ENCODE measurements at regions not wholly inside any gene's neighbourhood (a gene's known extent, or its start where the extent isn't known, plus 50 kb on each side); places are given as distances from the start of the nearest gene placed in this dataset.

DNA sequence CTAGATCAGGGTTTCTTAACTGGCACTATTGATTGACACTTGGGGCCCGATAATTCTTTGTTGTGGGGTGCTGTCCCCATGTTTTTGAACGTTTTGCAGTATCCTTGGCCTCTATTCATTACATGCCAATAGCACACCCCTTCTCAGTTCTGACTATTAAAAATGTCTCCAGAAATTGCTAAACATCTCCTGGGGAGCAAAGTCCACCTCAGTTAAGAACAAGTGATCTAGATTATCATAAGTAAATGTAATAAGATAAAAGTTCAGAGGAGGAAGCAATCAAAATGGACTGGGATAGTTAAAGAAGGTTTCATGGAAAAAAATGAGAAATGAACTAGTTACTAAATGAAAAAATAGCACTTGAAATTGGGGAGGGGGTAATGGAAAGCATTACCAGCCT lies 98.1 kb upstream of the MIR17HG start:
- H3K4me1 ChIP-seq (replicated peaks in 1 of 2; ENCODE audit: control insufficient read depth in 2 of 2, insufficient read depth in 2 of 2, low read length in 2 of 2), result no peaks in the 10 kb centered on the region
- H2AFZ ChIP-seq (ENCODE audit: low read depth, low read length), result no peak overlapping the region
- no peak overlapping the region for H3K4me2 ChIP-seq (ENCODE audit: insufficient read depth, low read length)
- intact Hi-C loops (cut with micrococcal nuclease), result no loop called here
- DNase-seq (ENCODE audit: extremely low read depth in 1 of 4, low spot score in 3 of 4) (no peak), FAIRE-seq (no peak), ATAC-seq (no peak)
- H3K27me3 ChIP-seq (ENCODE audit: control insufficient read depth in 2 of 2, insufficient read depth in 2 of 2, low read length in 2 of 2), result no peaks in the 10 kb centered on the region
- no peaks in the 10 kb centered on the region for H3K9me1 ChIP-seq (ENCODE audit: control insufficient read depth, insufficient read depth, low read length)
- no peaks in the 10 kb centered on the region for H3K79me2 ChIP-seq (ENCODE audit: control insufficient read depth, insufficient read depth, low read length)
- H3K9ac ChIP-seq (ENCODE audit: insufficient read depth in 1 of 2, low read depth in 2 of 2, low read length in 2 of 2), result no peak overlapping the region
- POLR2A ChIA-PET, result no interaction called here
- H3K4me3 ChIP-seq, result no peak overlapping the region
- no peaks in the 10 kb centered on the region; the same call in 1 of the 2 replicates for H3K9me3 ChIP-seq (replicated peaks; ENCODE audit: control insufficient read depth, insufficient read depth, low read depth, low read length)
- BruUV-seq (replicated peaks), result no TSS peak
- CTCF ChIA-PET (ENCODE audit: low intra/inter-chr PET ratio), result no interaction called here
- in situ Hi-C loops (cut with MboI), result no loop called here
- TF ChIP-seq NR3C1 (CRISPR knock-in tag; IDR thresholded peaks at IDR 0.05) (no peak), KLF10 (CRISPR knock-in tag; IDR thresholded peaks at IDR 0.05) (no peak)
- TF ChIP-seq, protein P1, sequence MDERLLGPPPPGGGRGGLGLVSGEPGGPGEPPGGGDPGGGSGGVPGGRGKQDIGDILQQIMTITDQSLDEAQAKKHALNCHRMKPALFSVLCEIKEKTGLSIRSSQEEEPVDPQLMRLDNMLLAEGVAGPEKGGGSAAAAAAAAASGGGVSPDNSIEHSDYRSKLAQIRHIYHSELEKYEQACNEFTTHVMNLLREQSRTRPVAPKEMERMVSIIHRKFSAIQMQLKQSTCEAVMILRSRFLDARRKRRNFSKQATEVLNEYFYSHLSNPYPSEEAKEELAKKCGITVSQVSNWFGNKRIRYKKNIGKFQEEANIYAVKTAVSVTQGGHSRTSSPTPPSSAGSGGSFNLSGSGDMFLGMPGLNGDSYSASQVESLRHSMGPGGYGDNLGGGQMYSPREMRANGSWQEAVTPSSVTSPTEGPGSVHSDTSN (CRISPR knock-in tag; IDR thresholded peaks at IDR 0.05; ENCODE audit: low read depth), result peak; percentile 3; the same call in 1 of the 2 replicates
- TF ChIP-seq, protein P1 (tag; conservative IDR thresholded peaks at IDR 0.05; ENCODE audit: low read depth), result no peak
- no peak overlapping the region for H3K27ac ChIP-seq (ENCODE audit: extremely low read depth, low read depth, low read length)
- WGBS (ENCODE audit: insufficient coverage, low coverage, missing lambda C conversion rate), result 0% methylated on average over 2 of the region's 2 CpGs
- no peaks in the 10 kb centered on the region for H3K36me3 ChIP-seq (ENCODE audit: control insufficient read depth, insufficient read depth, low read length)
- no peaks in the 10 kb centered on the region for H4K20me1 ChIP-seq (replicated peaks; ENCODE audit: control insufficient read depth, insufficient read depth, low read length)

DNA sequence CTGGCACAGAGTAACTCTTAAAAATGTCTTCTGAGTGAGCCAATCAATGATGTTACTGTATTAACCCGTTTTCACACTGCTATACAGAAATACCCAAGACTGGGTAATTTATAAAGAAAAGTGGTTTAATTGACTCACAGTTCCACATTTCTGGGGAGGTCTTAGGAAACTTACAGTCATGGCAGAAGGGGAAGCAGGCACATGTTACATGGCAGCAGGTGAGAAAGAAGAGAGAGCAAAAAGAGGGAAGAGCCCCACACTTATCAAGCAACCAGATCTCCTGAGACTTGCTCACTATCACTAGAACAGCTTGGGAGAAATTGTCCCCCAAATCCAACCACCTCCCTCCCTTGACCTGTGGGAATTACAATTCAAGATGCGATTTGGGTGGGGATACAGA lies 97.6 kb upstream of the MIR17HG start:
- no peak for FAIRE-seq

More for the DNA sequence above, 97.6 kb upstream of the MIR17HG start:
- no peaks in the 10 kb centered on the region for H3K9me1 ChIP-seq (ENCODE audit: control insufficient read depth, insufficient read depth, low read length)
- H3K4me2 ChIP-seq (ENCODE audit: insufficient read depth, low read length), result no peak overlapping the region
- H2AFZ ChIP-seq (ENCODE audit: low read depth, low read length), result no peak overlapping the region
- in situ Hi-C loops (cut with MboI), result no loop called here
- ATAC-seq (no peak), DNase-seq (ENCODE audit: extremely low read depth in 1 of 4, low spot score in 3 of 4) (no peak)
- no peak overlapping the region for H3K4me3 ChIP-seq
- intact Hi-C loops (cut with micrococcal nuclease), result loop anchor here (10.0 kb wide), 1 partner anchor 485 kb away; no protein-coding TSS in a partner anchor
- H3K9ac ChIP-seq (ENCODE audit: insufficient read depth in 1 of 2, low read depth in 2 of 2, low read length in 2 of 2), result no peak overlapping the region
- ChIA-PET CTCF (ENCODE audit: low intra/inter-chr PET ratio) (no interaction called here), POLR2A (no interaction called here)
- no peaks in the 10 kb centered on the region for H3K4me1 ChIP-seq (replicated peaks in 1 of 2; ENCODE audit: control insufficient read depth in 2 of 2, insufficient read depth in 2 of 2, low read length in 2 of 2)
- no peaks in the 10 kb centered on the region; the same call in 1 of the 2 replicates for H3K9me3 ChIP-seq (replicated peaks; ENCODE audit: control insufficient read depth, insufficient read depth, low read depth, low read length)
- no peaks in the 10 kb centered on the region for H3K27me3 ChIP-seq (ENCODE audit: control insufficient read depth in 2 of 2, insufficient read depth in 2 of 2, low read length in 2 of 2)
- no peaks in the 10 kb centered on the region for H4K20me1 ChIP-seq (replicated peaks; ENCODE audit: control insufficient read depth, insufficient read depth, low read length)
- no peaks in the 10 kb centered on the region for H3K79me2 ChIP-seq (ENCODE audit: control insufficient read depth, insufficient read depth, low read length)
- no peaks in the 10 kb centered on the region for H3K36me3 ChIP-seq (ENCODE audit: control insufficient read depth, insufficient read depth, low read length)
- 1% methylated on average over 2 of the region's 2 CpGs for WGBS (ENCODE audit: insufficient coverage, low coverage, missing lambda C conversion rate)
- TF ChIP-seq YY1 (IDR thresholded peaks at IDR 0.05; ENCODE audit: borderline replicate concordance in 1 of 3, control insufficient read depth in 1 of 3, extremely low read depth in 1 of 3, insufficient read depth in 3 of 3, insufficient read length in 1 of 3, insufficient replicate concordance in 2 of 3, low read depth in 1 of 3, low read length in 2 of 3) (no peak), KDM4B (IDR thresholded peaks at IDR 0.05; ENCODE audit: borderline replicate concordance in 2 of 2, low read depth in 1 of 2) (no peak), ZNF124 (CRISPR knock-in tag; IDR thresholded peaks at IDR 0.05) (no peak), SMARCE1 (IDR thresholded peaks at IDR 0.05) (no peak), GTF2A2 (tag; IDR thresholded peaks at IDR 0.05) (no peak)
- TF ChIP-seq, protein P2, sequence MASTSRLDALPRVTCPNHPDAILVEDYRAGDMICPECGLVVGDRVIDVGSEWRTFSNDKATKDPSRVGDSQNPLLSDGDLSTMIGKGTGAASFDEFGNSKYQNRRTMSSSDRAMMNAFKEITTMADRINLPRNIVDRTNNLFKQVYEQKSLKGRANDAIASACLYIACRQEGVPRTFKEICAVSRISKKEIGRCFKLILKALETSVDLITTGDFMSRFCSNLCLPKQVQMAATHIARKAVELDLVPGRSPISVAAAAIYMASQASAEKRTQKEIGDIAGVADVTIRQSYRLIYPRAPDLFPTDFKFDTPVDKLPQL (IDR thresholded peaks at IDR 0.05; ENCODE audit: extremely low read depth, insufficient read length), result no peak
- BruUV-seq (replicated peaks), result no TSS peak
- H3K27ac ChIP-seq (ENCODE audit: extremely low read depth, low read depth, low read length), result no peak overlapping the region

Data from K562 (cell line).